ENCODE measurements at regions not wholly inside any gene's neighbourhood (a gene's known extent, or its start where the extent isn't known, plus 50 kb on each side); places are given as distances from the start of the nearest gene placed in this dataset.

DNA sequence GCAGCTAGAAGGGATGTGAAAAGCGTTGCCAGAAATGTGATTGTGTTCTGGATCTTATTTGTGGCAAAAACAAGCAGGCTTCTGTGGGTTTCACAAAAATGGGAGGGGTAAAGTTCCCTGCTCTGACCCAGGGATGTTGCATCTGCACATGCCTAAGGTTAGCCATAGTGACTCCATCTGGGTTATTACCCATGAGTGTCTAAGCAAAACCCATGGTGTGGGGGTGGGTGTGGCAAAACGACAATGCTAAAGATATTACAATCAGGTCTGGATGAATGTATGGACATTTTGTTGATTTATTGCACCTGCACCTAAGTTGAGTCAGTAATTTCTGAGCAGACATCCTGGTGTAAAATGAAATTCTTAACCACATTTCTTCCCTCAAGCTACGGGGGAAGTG is 131.4 kb upstream of the EIF1AY start:
- Histone ChIP-seq H3K9me3 (ENCODE audit: insufficient read depth in 2 of 2, low read depth in 1 of 2, low read length in 1 of 2) (peaks cover 0 to 21% of the 10 kb centered on the region in 2 experiments; a peak in 2 of 4 replicates), H3K4me1 (replicated peaks in 1 of 4; ENCODE audit: control insufficient read depth in 3 of 4, insufficient read depth in 4 of 4, low read length in 3 of 4) (no peaks in the 10 kb centered on the region), H4K8ac (ENCODE audit: extremely low read depth, insufficient read depth, low read length) (no peak overlapping the region), H3K27ac (ENCODE audit: low read depth, low read length) (no peak overlapping the region), H2BK12ac (ENCODE audit: low read depth, low read length) (no peak overlapping the region), H2BK20ac (ENCODE audit: low read length) (no peak overlapping the region), H2AFZ (ENCODE audit: low read length) (no peak overlapping the region), H3K4me3 (ENCODE audit: extremely low read depth in 1 of 4, insufficient read depth in 2 of 4, low read depth in 3 of 4, low read length in 4 of 4) (no peak overlapping the region), H3K4ac (replicated peaks; ENCODE audit: insufficient read length, low read depth, low read length) (no peak overlapping the region), H3K9ac (replicated peaks in 1 of 4; ENCODE audit: extremely low read depth in 1 of 4, low read depth in 3 of 4, low read length in 3 of 4) (no peak overlapping the region), H3K79me1 (ENCODE audit: low read depth, low read length) (no peaks in the 10 kb centered on the region), H3K18ac (ENCODE audit: extremely low read depth, low read length) (no peak overlapping the region), H4K5ac (ENCODE audit: insufficient read length, low read depth, low read length) (no peak overlapping the region), H4K20me1 (replicated peaks in 1 of 2; ENCODE audit: control insufficient read depth in 1 of 2, insufficient read depth in 2 of 2, low read length in 2 of 2) (no peaks in the 10 kb centered on the region), H3K23ac (ENCODE audit: insufficient read length) (no peak overlapping the region), H4K91ac (replicated peaks; ENCODE audit: insufficient read length, low read length) (no peak overlapping the region), H3K14ac (ENCODE audit: insufficient read length) (no peak overlapping the region), H3K4me2 (ENCODE audit: insufficient read depth in 1 of 2, low read depth in 2 of 2, low read length in 2 of 2) (no peak overlapping the region), H2BK15ac (ENCODE audit: low read length) (no peak overlapping the region), H3K56ac (replicated peaks; ENCODE audit: insufficient read length, low read depth, low read length) (no peak overlapping the region), H2BK120ac (replicated peaks; ENCODE audit: low read depth, low read length) (no peak overlapping the region), H2BK5ac (ENCODE audit: low read depth, low read length) (no peak overlapping the region), H3K36me3 (ENCODE audit: control insufficient read depth in 2 of 4, insufficient read depth in 4 of 4, low read length in 3 of 4) (no peaks in the 10 kb centered on the region), H3K27me3 (replicated peaks in 1 of 4; ENCODE audit: control insufficient read depth in 3 of 4, extremely low read depth in 1 of 4, insufficient read depth in 3 of 4, low read length in 3 of 4) (no peaks in the 10 kb centered on the region), H2AK5ac (ENCODE audit: low read depth, low read length) (no peak overlapping the region), H3K79me2 (ENCODE audit: control insufficient read depth in 1 of 2, insufficient read depth in 2 of 2, low read length in 2 of 2) (no peaks in the 10 kb centered on the region), H3K23me2 (ENCODE audit: low read depth, low read length) (no peaks in the 10 kb centered on the region)
- FAIRE-seq (no peak), DNase-seq (ENCODE audit: low read depth in 1 of 2, low spot score in 2 of 2) (no peak)
- WGBS, 2 experiments (ENCODE audit: extremely low coverage in 1 of 2, insufficient coverage in 1 of 2, insufficient read length in 1 of 2, insufficient replicate concordance in 2 of 2, low coverage in 1 of 2, low lambda C conversion rate in 2 of 2, missing lambda C conversion rate in 1 of 2), result 65% methylated on average over 3 of the region's 3 CpGs; no CpG with 5 or more reads in 1 of the 2 experiments
- ChIA-PET CTCF (ENCODE audit: partially characterized antibody) (no interaction called here), POLR2A (ENCODE audit: partially characterized antibody) (no interaction called here)
- TF ChIP-seq, protein P1, sequence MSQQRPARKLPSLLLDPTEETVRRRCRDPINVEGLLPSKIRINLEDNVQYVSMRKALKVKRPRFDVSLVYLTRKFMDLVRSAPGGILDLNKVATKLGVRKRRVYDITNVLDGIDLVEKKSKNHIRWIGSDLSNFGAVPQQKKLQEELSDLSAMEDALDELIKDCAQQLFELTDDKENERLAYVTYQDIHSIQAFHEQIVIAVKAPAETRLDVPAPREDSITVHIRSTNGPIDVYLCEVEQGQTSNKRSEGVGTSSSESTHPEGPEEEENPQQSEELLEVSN (IDR thresholded peaks at IDR 0.05), result no peak
- TF ChIP-seq MAFK (IDR thresholded peaks at IDR 0.05; ENCODE audit: low read depth, low read length) (no peak), KDM1A (IDR thresholded peaks at IDR 0.05; ENCODE audit: borderline replicate concordance, low read length) (no peak), RXRA (IDR thresholded peaks at IDR 0.05; ENCODE audit: insufficient read depth, low read depth, low read length) (no peak), SIN3A (conservative IDR thresholded peaks at IDR 0.05 in 1 of 2, IDR thresholded peaks at IDR 0.05 in 1 of 2; ENCODE audit: low read depth in 1 of 2, low read length in 2 of 2) (no peak), EP300 (IDR thresholded peaks at IDR 0.05; ENCODE audit: borderline replicate concordance in 1 of 2, low read depth in 2 of 2, low read length in 2 of 2) (no peak), TBP (IDR thresholded peaks at IDR 0.05; ENCODE audit: low read depth, low read length) (no peak), JUND (IDR thresholded peaks at IDR 0.05; ENCODE audit: low read length) (no peak)

All from H1 (cell line).